SK-N-SH (cell line): ENCODE measurements at regions not wholly inside any gene's neighbourhood (a gene's known extent, or its start where the extent isn't known, plus 50 kb on each side); places are given as distances from the start of the nearest gene placed in this dataset.

Experiments used
- EP300 ChIP-seq, 2 experiments: IDR thresholded peaks; 2 replicates each; pipeline versions ENCODE4 v1.4.0 to v1.6.1; 2012; ENCODE audit warnings: borderline replicate concordance in 1 of 2, low read depth in 1 of 2, low read length in 1 of 2
- RAD21 ChIP-seq: IDR thresholded peaks from 2 replicates; pipeline ENCODE4 v1.6.1; 2012; ENCODE audit warnings: mild to moderate bottlenecking, low read length
- TAF1 ChIP-seq: IDR thresholded peaks from 2 replicates; pipeline ENCODE4 v1.6.1; 2012; ENCODE audit warnings: low read depth, mild to moderate bottlenecking, low read length, moderate library complexity, borderline replicate concordance
- YY1 ChIP-seq: IDR thresholded peaks from 2 replicates; pipeline ENCODE4 v1.4.0; 2012; ENCODE audit warnings: low read depth, mild to moderate bottlenecking
- TF ChIP-seq, protein P1 (sequence below): fragments of 200-600 bp; sonication (generic); IDR thresholded peaks from 2 replicates; pipeline ENCODE4 v1.6.1; 2017; ENCODE audit warnings: antibody characterized with exemption, mild to moderate bottlenecking, moderate library complexity

DNA sequence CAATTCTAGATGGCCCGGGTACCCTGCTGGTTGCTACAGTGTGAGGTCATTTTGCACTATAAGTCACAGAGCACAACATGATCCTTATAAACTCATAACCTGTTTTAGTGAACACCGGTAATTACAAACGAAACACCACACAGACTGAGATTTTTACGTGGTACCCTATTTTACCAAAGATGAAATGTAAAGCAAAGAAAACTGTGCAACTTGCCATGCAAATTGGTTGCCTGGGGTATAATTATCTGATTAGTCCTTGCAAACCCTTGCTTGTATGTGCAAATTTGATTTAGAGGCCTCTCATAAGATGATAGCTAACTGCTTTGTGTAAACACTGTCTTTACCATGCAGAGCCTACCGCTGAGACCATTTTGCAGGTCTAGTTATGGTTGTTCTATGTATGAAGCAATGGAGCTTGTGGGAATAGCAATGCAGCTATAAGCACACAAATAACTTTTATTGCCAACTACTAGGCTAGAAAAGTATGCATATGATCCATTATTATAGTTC lies 372.1 kb upstream of the FAR2 start:
- TF ChIP-seq YY1 (no peak), EP300 (IDR thresholded peaks at IDR 0.05; ENCODE audit: borderline replicate concordance in 1 of 2, low read depth in 1 of 2, low read length in 1 of 2) (no peak), TAF1 (no peak), RAD21 (no peak)
- TF ChIP-seq, protein P1, sequence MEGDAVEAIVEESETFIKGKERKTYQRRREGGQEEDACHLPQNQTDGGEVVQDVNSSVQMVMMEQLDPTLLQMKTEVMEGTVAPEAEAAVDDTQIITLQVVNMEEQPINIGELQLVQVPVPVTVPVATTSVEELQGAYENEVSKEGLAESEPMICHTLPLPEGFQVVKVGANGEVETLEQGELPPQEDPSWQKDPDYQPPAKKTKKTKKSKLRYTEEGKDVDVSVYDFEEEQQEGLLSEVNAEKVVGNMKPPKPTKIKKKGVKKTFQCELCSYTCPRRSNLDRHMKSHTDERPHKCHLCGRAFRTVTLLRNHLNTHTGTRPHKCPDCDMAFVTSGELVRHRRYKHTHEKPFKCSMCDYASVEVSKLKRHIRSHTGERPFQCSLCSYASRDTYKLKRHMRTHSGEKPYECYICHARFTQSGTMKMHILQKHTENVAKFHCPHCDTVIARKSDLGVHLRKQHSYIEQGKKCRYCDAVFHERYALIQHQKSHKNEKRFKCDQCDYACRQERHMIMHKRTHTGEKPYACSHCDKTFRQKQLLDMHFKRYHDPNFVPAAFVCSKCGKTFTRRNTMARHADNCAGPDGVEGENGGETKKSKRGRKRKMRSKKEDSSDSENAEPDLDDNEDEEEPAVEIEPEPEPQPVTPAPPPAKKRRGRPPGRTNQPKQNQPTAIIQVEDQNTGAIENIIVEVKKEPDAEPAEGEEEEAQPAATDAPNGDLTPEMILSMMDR, result no peak
